Pancreas (tissue), 10 donors: ENCODE measurements at regions not wholly inside any gene's neighbourhood (a gene's known extent, or its start where the extent isn't known, plus 50 kb on each side); places are given as distances from the start of the nearest gene placed in this dataset.

Experiments
- ATAC-seq, 4 donors: fragments of 200-7000 bp; cut with Tn5 transposase; one replicate each; pipeline versions ENCODE4 v1.8.0 to v1.9.1; 2020; ENCODE audit warnings: mild to moderate bottlenecking in 4 of 4, moderate library complexity in 4 of 4
- DNase-seq, 6 donors: peaks; one replicate each; pipeline ENCODE4 v3.0.0-alpha.2; 2020
- FAIRE-seq: peaks from 2 replicates; lab custom pipeline; 2012; peaks lifted over from hg19 to GRCh38; lab: Jason Lieb, UNC
- H3K27ac ChIP-seq, 4 donors: fragments of 200-600 bp; sonication (generic); 1 replicate in 3 of 4; 2 replicates in 1 of 4; pipeline versions ENCODE4 v1.5.0 to v1.8.0; 2020
- H3K27me3 ChIP-seq, 4 donors: fragments of 200-600 bp; one replicate each; pipeline ENCODE4 v1.8.0; 2021
- H3K36me3 ChIP-seq, 3 donors: fragments of 200-600 bp; sonication (generic) in 1 of 3; one replicate each; pipeline versions ENCODE4 v1.5.0 to v1.8.0; 2020 to 2021
- H3K4me1 ChIP-seq, 3 donors: fragments of 200-600 bp; one replicate each; pipeline ENCODE4 v1.8.0; 2021
- H3K4me3 ChIP-seq, 4 donors: fragments of 200-600 bp; sonication (generic) in 2 of 4; one replicate each; pipeline versions ENCODE4 v1.5.0 to v1.8.0; 2020 to 2021
- H3K9me3 ChIP-seq, 4 donors: fragments of 200-600 bp; one replicate each; pipeline ENCODE4 v1.8.0; 2021
- CTCF ChIP-seq, 4 donors: fragments of 200-600 bp; sonication (generic) in 3 of 4; IDR thresholded peaks; one replicate each; pipeline versions ENCODE4 v1.5.0 to v1.8.0; 2021; ENCODE audit warnings: antibody characterized with exemption in 4 of 4
- WGBS, 2 donors: extraction: QIAGEN DNeasy Blood & Tissue Kit; methylation state at CpG; one replicate each; pipeline ENCODE4 v1.1.7; 2013; 5-methylcytosine and 5-hydroxymethylcytosine counted together
- intact Hi-C, 3 donors: fragments of 100-400 bp; cut with DNase I; formaldehyde crosslinking; loops; one replicate each; pipeline versions ENCODE4 v1.11.1 to v1.14.2; 2022
- donor health status: healthy with polysubstance abuse.
- donor health status: DM: no; HTN: no; CAD: no; lungs with moderate emphysema.
- donor health status: DM: no; HTN: no; CAD: no.
- donor health status: control.
- donor health status: control.
- donor health status: Bipolar disorder and iron deficiency.
- donor health status: DM: yes; HTN: yes; CAD: no.
- donor health status: DM: no; HTN: no; CAD: no.
- donor health status: DM: no; HTN: no; CAD: no.
- donor health status: DM: yes; HTN: yes; CAD: no.

- H3K36me3 ChIP-seq, result no peaks in the 10 kb centered on the region
- no peak overlapping the region for H3K27ac ChIP-seq
- TF ChIP-seq CTCF (IDR thresholded peaks at IDR 0.05), result no peak
- FAIRE-seq (no peak), ATAC-seq (no peak), DNase-seq (no peak)
- intact Hi-C loops, result no loop called here
- 71 to 83% methylated on average over 16 of the region's 16 CpGs for WGBS, 2 donors
- H3K27me3 ChIP-seq, result no peaks in the 10 kb centered on the region
- H3K9me3 ChIP-seq, result no peaks in the 10 kb centered on the region
- H3K4me1 ChIP-seq, result no peaks in the 10 kb centered on the region
- no peak overlapping the region for H3K4me3 ChIP-seq
These were observed 124.6 kb downstream of the C16orf95 start for GRCh38 chr16:87192452-87193073.

GRCh38 chr16:87194172-87194571 lies 123.0 kb downstream of the C16orf95 start:
- FAIRE-seq (no peak), DNase-seq (no peak), ATAC-seq (no peak)
- 84 to 87% methylated on average over 6 of the region's 6 CpGs for WGBS, 2 donors
- Histone ChIP-seq H3K27ac (no peak overlapping the region), H3K4me1 (no peaks in the 10 kb centered on the region), H3K9me3 (no peaks in the 10 kb centered on the region), H3K36me3 (no peaks in the 10 kb centered on the region), H3K27me3 (no peaks in the 10 kb centered on the region), H3K4me3 (no peak overlapping the region)
- intact Hi-C loops, result no loop called here
- TF ChIP-seq CTCF (IDR thresholded peaks at IDR 0.05), result no peak

GRCh38 chr16:87195161-87195560 lies 122.0 kb downstream of the C16orf95 start:
- no peak for ATAC-seq
- H3K4me1 ChIP-seq, result no peaks in the 10 kb centered on the region
- no peak for FAIRE-seq
- H3K9me3 ChIP-seq, result no peaks in the 10 kb centered on the region
- TF ChIP-seq CTCF (IDR thresholded peaks at IDR 0.05), result no peak
- no peak for DNase-seq
- no peak overlapping the region for H3K27ac ChIP-seq
- H3K36me3 ChIP-seq, result no peaks in the 10 kb centered on the region
- no peak overlapping the region for H3K4me3 ChIP-seq
- WGBS, 2 donors, result 78 to 85% methylated on average over 6 of the region's 6 CpGs
- intact Hi-C loops, result no loop called here
- H3K27me3 ChIP-seq, result no peaks in the 10 kb centered on the region

- H3K4me3 ChIP-seq, result no peak overlapping the region
- H3K9me3 ChIP-seq, result no peaks in the 10 kb centered on the region
- no peak overlapping the region for H3K27ac ChIP-seq
- H3K36me3 ChIP-seq, result no peaks in the 10 kb centered on the region
- 83 to 94% methylated on average over 11 of the region's 11 CpGs for WGBS, 2 donors
- intact Hi-C loops, result no loop called here
- H3K4me1 ChIP-seq, result no peaks in the 10 kb centered on the region
- FAIRE-seq, result no peak
- no peak for DNase-seq
- no peak for ATAC-seq
- no peaks in the 10 kb centered on the region for H3K27me3 ChIP-seq
- no peak for TF ChIP-seq CTCF (IDR thresholded peaks at IDR 0.05)
These were observed 121.0 kb downstream of the C16orf95 start for GRCh38 chr16:87196231-87196630.

- intact Hi-C loops, result no loop called here
- Histone ChIP-seq H3K4me1 (no peaks in the 10 kb centered on the region), H3K4me3 (no peak overlapping the region), H3K9me3 (no peaks in the 10 kb centered on the region), H3K36me3 (no peaks in the 10 kb centered on the region), H3K27me3 (no peaks in the 10 kb centered on the region), H3K27ac (no peak overlapping the region)
- ATAC-seq (no peak), DNase-seq (no peak), FAIRE-seq (no peak)
- TF ChIP-seq CTCF (IDR thresholded peaks at IDR 0.05), result no peak
- 74 to 91% methylated on average over 2 of the region's 2 CpGs for WGBS, 2 donors
These were observed 120.5 kb downstream of the C16orf95 start for GRCh38 chr16:87196661-87197060.
